Transverse colon (tissue), 4 donors: ENCODE measurements at regions not wholly inside any gene's neighbourhood (a gene's known extent, or its start where the extent isn't known, plus 50 kb on each side); places are given as distances from the start of the nearest gene placed in this dataset.

Experiments
- DNase-seq: peaks from one replicate; pipeline ENCODE4 v3.0.0-alpha.2; 2019
- H3K27ac ChIP-seq, 4 donors: fragments of 200-600 bp; sonication (generic); 2 replicates each; pipeline ENCODE4 v1.5.1; 2016 to 2018; ENCODE audit warnings: inconsistent platforms in 4 of 4
- H3K27me3 ChIP-seq: fragments of 200-600 bp; sonication (generic); 2 replicates; pipeline ENCODE4 v1.5.1; 2017; ENCODE audit warnings: inconsistent platforms
- H3K36me3 ChIP-seq, 4 donors: fragments of 200-600 bp; sonication (generic); 2 replicates each; pipeline ENCODE4 v1.5.1; 2017 to 2019; ENCODE audit warnings: inconsistent platforms in 4 of 4
- H3K4me1 ChIP-seq, 4 donors: fragments of 200-600 bp; sonication (generic); 2 replicates each; pipeline ENCODE4 v1.5.1; 2017 to 2020; ENCODE audit warnings: inconsistent platforms in 4 of 4
- H3K4me3 ChIP-seq, 4 donors: fragments of 200-600 bp; sonication (generic); 1 replicate in 1 of 4; 2 replicates in 3 of 4; pipeline versions ENCODE4 v1.5.1 to v1.6.1; 2017 to 2019; ENCODE audit warnings: inconsistent platforms in 4 of 4
- H3K9me3 ChIP-seq, 2 donors: fragments of 200-600 bp; sonication (generic); 2 replicates each; pipeline ENCODE4 v1.5.1; 2017 to 2019; ENCODE audit warnings: inconsistent platforms in 2 of 2
- CTCF ChIP-seq, 5 experiments: fragments of 200-600 bp in 3 of 5; fragments of 450-650 bp in 2 of 5; sonication (generic) in 3 of 5; IDR thresholded peaks; 1 replicate in 2 of 5; 2 replicates in 3 of 5; pipeline ENCODE4 v1.5.1; 2016 to 2017; ENCODE audit warnings: antibody characterized with exemption in 5 of 5, inconsistent platforms in 3 of 5, mild to moderate bottlenecking in 2 of 5, moderate library complexity in 1 of 5
- EP300 ChIP-seq: sonication (generic); formaldehyde crosslinking; IDR thresholded peaks from one replicate; pipeline ENCODE4 v1.6.1; 2017; ENCODE audit warnings: antibody characterized with exemption, low read depth
- POLR2A ChIP-seq: fragments of 450-650 bp; IDR thresholded peaks from one replicate; pipeline ENCODE4 v1.6.1; 2016; ENCODE audit warnings: antibody characterized with exemption, mild to moderate bottlenecking, moderate library complexity
- POLR2AphosphoS5 ChIP-seq, 3 donors: sonication (generic); formaldehyde crosslinking; IDR thresholded peaks; one replicate each; pipeline ENCODE4 v1.6.1; 2016; ENCODE audit warnings: antibody characterized with exemption in 3 of 3
- WGBS, 2 donors: methylation state at CpG; one replicate each; pipeline ENCODE4 v1.1.5; 2018; ENCODE audit warnings: low coverage in 1 of 2; 5-methylcytosine and 5-hydroxymethylcytosine counted together
- in situ Hi-C, 4 donors: fragments of 200-750 bp; cut with MboI; loops; one replicate each; pipeline versions ENCODE4 v1.15.0 to v1.15.1; 2017; ENCODE audit warnings: low sequenced_read_pairs in 3 of 4, low pct_ligation_motif_present in 1 of 4, low pct_unique_long_range_greater_than_20kb in 1 of 4
- intact Hi-C: fragments of 100-400 bp; cut with DNase I; formaldehyde crosslinking; loops from one replicate; pipeline ENCODE4 v1.15.1; 2023; ENCODE audit warnings: low total_unique reads

DNA sequence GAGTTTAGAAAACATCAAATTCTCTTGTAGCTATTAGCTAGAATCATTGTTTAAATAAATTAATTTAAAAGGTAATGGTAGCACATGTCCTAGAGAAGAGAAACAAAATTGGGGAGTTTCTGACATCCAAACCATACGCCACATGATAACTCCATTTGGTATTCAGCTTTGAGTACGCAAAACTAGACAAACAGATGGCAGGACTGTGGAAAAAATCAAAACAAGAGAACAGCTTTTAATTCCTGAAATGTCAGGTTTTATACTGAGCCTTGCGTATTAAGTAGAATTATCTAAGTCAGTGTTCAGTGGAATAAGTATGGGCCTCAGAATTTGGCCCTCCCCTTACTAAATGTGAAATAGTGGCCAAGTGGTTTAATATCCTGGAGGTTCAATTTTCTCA is 82.4 kb upstream of the PDE1A start:
- intact Hi-C loops (no loop called here), in situ Hi-C loops (no loop called here)
- Histone ChIP-seq H3K27me3 (no peaks in the 10 kb centered on the region), H3K36me3 (no peaks in the 10 kb centered on the region), H3K27ac (no peak overlapping the region), H3K9me3 (no peaks in the 10 kb centered on the region), H3K4me1 (no peaks in the 10 kb centered on the region), H3K4me3 (no peak overlapping the region)
- 96 to 100% methylated on average over 2 to 3 of the region's 3 CpGs for whole genome bisulfite sequencing, 2 donors
- TF ChIP-seq POLR2AphosphoS5 (IDR thresholded peaks at IDR 0.05) (no peak), EP300 (no peak), POLR2A (no peak), CTCF (IDR thresholded peaks at IDR 0.05) (no peak)
- DNase-seq, result no peak

DNA sequence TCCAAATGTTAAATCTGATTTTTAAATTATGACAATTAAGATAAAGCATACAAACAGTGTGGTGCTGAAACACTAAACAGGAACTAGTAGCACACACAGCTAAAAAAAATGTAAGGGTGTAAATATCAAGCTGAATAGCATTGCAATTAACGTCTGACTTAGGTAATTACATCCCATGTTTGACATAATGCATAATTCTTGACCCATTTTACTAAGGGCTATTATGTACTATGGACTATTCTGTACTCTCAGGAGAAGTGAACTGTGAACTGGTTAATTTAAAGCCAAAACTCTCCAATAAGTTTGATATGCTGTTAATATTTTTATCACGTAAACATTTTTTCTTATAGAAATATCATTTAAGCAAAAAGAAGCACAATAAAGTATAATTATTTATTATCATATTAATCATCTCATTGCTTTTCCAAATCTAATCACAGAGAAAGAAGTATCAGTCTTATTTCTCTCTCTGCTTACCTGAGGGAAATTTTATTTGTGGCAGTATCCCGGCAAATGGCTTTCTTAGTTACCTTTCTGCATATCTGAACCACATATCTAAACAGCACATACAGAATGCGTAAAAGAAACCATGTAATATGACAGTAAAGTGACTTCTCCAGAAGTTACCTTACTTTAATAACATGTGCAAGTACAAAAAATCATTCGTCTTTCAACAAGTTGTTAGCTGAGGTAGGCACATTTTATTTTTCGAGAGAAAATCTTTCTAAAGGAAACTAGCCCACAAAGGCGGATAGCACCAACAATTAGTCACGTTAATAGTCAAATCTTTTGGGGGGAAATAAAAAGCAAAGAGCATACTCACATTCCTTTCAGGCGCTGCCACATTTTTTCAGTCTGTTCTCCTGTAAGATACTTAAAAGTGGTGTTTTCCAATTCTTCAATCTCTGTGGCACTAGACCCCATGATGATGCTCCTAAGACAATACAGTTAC is 94.9 kb upstream of the PDE1A start:
- H3K9me3 ChIP-seq, result no peaks in the 10 kb centered on the region
- no peak overlapping the region for H3K27ac ChIP-seq
- no peaks in the 10 kb centered on the region for H3K36me3 ChIP-seq
- H3K4me1 ChIP-seq, result peaks cover 0 to 6% (median 2%) of the 10 kb centered on the region in 4 donors
- DNase-seq, result no peak
- intact Hi-C loops, result no loop called here
- in situ Hi-C loops, result no loop called here
- WGBS, 2 donors, result 71 to 76% methylated on average over 9 of the region's 9 CpGs
- no peaks in the 10 kb centered on the region for H3K27me3 ChIP-seq
- H3K4me3 ChIP-seq, result no peak overlapping the region
- TF ChIP-seq CTCF (IDR thresholded peaks at IDR 0.05) (no peak), POLR2AphosphoS5 (IDR thresholded peaks at IDR 0.05) (no peak), EP300 (no peak), POLR2A (no peak)

GRCh38 chr2:182522405-182522896 is 95.6 kb upstream of the PDE1A start:
- intact Hi-C loops (no loop called here), in situ Hi-C loops (no loop called here)
- Histone ChIP-seq H3K4me3 (peak overlapping the region in 1 of 4 donors; percentile 29), H3K27me3 (no peaks in the 10 kb centered on the region), H3K27ac (no peak overlapping the region), H3K9me3 (no peaks in the 10 kb centered on the region), H3K4me1 (peaks cover 0 to 6% (median 2%) of the 10 kb centered on the region in 4 donors), H3K36me3 (no peaks in the 10 kb centered on the region)
- no peak for DNase-seq
- TF ChIP-seq POLR2AphosphoS5 (IDR thresholded peaks at IDR 0.05) (no peak), CTCF (IDR thresholded peaks at IDR 0.05) (no peak), POLR2A (no peak), EP300 (no peak)
- 3% methylated on average over 6 of the region's 6 CpGs; no CpG with 5 or more reads in 1 of the 2 donors for WGBS, 2 donors

DNA sequence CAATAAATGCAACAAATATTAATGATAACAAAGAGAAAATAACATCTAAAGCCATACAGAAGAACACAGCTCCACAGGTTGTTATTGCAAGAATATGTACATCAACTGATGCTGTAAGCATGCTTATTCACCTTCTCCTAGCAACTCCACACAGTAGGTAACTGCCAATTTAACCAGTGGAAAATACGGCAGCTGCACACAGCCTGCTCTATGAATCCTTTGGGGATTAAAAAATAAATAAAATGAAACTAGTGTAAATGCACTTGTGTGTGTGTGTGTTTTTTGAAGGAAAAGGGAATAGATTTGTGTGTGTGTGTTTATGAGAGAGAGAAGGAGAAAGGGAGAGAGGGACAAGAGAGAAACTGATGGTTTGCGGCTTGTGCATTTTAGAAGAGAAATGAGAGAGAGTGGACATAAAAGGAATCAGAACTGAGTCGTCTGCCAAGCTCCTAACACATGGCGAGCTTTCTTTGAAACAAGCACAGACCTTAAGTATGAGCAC is 96.2 kb upstream of the PDE1A start:
- in situ Hi-C loops (no loop called here), intact Hi-C loops (no loop called here)
- no peak overlapping the region for H3K27ac ChIP-seq
- peaks cover 0 to 6% (median 2%) of the 10 kb centered on the region in 4 donors for H3K4me1 ChIP-seq
- 44 to 46% methylated on average over 4 of the region's 4 CpGs for WGBS, 2 donors
- no peaks in the 10 kb centered on the region for H3K9me3 ChIP-seq
- no peak for DNase-seq
- peak overlapping the region in 1 of 4 donors; percentile 29 for H3K4me3 ChIP-seq
- H3K27me3 ChIP-seq, result no peaks in the 10 kb centered on the region
- H3K36me3 ChIP-seq, result no peaks in the 10 kb centered on the region
- TF ChIP-seq CTCF (IDR thresholded peaks at IDR 0.05) (no peak), POLR2AphosphoS5 (IDR thresholded peaks at IDR 0.05) (no peak), POLR2A (no peak), EP300 (no peak)
